ENCODE measurements at regions not wholly inside any gene's neighbourhood (a gene's known extent, or its start where the extent isn't known, plus 50 kb on each side); places are given as distances from the start of the nearest gene placed in this dataset.
A peak's percentile ranks its signal among the peaks of the same experiment; 100 is the strongest.

DNA sequence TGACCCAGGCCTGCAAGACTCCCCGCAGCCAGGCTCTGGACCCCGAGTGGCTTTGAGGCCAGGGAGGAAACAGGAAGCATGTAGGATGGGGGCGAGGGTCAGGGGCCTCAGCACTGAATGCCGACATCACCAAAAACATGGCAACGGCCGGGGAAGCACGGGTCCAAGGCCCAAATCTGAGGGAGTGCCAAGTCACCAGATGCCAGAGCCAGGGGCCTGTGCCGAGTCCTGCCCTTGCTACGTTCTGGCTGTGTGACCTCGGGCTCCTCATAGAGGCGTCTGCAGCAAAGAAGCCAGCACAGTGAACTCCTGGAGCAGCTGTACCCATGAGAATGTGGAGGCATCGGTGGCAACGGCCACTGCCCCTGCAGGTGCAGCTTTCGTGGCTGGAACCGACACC lies 420.7 kb downstream of the CTTN start:
- no peak overlapping the region for H2AFZ ChIP-seq (replicated peaks)
- Mint-ChIP-seq H3K36me3 (no peaks in the 10 kb centered on the region), H3K4me3 (no peak overlapping the region), H3K27ac (no peak overlapping the region), H3K27me3 (ENCODE audit: insufficient read depth, low read depth) (peaks cover 31% of the 10 kb centered on the region), H3K4me1 (peaks cover 3% of the 10 kb centered on the region), H3K9me3 (no peaks in the 10 kb centered on the region)
- H3K27ac ChIP-seq, result no peak overlapping the region
- DNase-seq (ENCODE audit: low spot score), result no peak
- H4K20me1 ChIP-seq (ENCODE audit: low read depth), result no peaks in the 10 kb centered on the region
- no peaks in the 10 kb centered on the region for H3K9me3 ChIP-seq (ENCODE audit: low read depth)
- H3K4me3 ChIP-seq, result no peak overlapping the region
- H3F3A ChIP-seq (ENCODE audit: low read depth), result no peaks in the 10 kb centered on the region
- no peaks in the 10 kb centered on the region for H3K36me3 ChIP-seq
- H3K9ac ChIP-seq, result no peak overlapping the region
- H3K4me1 ChIP-seq, result peaks cover 6% of the 10 kb centered on the region
- H3K4me2 ChIP-seq, result no peak overlapping the region
- TF ChIP-seq, protein P1, sequence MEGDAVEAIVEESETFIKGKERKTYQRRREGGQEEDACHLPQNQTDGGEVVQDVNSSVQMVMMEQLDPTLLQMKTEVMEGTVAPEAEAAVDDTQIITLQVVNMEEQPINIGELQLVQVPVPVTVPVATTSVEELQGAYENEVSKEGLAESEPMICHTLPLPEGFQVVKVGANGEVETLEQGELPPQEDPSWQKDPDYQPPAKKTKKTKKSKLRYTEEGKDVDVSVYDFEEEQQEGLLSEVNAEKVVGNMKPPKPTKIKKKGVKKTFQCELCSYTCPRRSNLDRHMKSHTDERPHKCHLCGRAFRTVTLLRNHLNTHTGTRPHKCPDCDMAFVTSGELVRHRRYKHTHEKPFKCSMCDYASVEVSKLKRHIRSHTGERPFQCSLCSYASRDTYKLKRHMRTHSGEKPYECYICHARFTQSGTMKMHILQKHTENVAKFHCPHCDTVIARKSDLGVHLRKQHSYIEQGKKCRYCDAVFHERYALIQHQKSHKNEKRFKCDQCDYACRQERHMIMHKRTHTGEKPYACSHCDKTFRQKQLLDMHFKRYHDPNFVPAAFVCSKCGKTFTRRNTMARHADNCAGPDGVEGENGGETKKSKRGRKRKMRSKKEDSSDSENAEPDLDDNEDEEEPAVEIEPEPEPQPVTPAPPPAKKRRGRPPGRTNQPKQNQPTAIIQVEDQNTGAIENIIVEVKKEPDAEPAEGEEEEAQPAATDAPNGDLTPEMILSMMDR (IDR thresholded peaks at IDR 0.05), result no peak
- TF ChIP-seq EZH2phosphoT487 (IDR thresholded peaks at IDR 0.05) (no peak), EZH2 (IDR thresholded peaks at IDR 0.05) (no peak)
- no peaks in the 10 kb centered on the region for H3K27me3 ChIP-seq
- no peaks in the 10 kb centered on the region for H3K79me2 ChIP-seq (ENCODE audit: low read depth)

GRCh38 chr11:70820311-70820710 lies 422.0 kb downstream of the CTTN start:
- H4K20me1 ChIP-seq (ENCODE audit: low read depth), result no peaks in the 10 kb centered on the region
- H3K9ac ChIP-seq, result no peak overlapping the region
- Mint-ChIP-seq H3K4me1 (peaks cover 16% of the 10 kb centered on the region), H3K36me3 (no peaks in the 10 kb centered on the region), H3K4me3 (no peak overlapping the region), H3K27me3 (ENCODE audit: insufficient read depth, low read depth) (peaks cover 34% of the 10 kb centered on the region), H3K9me3 (no peaks in the 10 kb centered on the region), H3K27ac (no peak overlapping the region)
- TF ChIP-seq EZH2 (IDR thresholded peaks at IDR 0.05), result no peak
- H3K4me2 ChIP-seq, result no peak overlapping the region
- H2AFZ ChIP-seq (replicated peaks), result no peak overlapping the region
- H3K79me2 ChIP-seq (ENCODE audit: low read depth), result no peaks in the 10 kb centered on the region
- no peak overlapping the region for H3K27ac ChIP-seq
- no peak overlapping the region for H3K4me3 ChIP-seq
- H3K4me1 ChIP-seq, result peaks cover 19% of the 10 kb centered on the region
- DNase-seq (ENCODE audit: low spot score), result no peak
- H3K27me3 ChIP-seq, result no peaks in the 10 kb centered on the region
- no peaks in the 10 kb centered on the region for H3K36me3 ChIP-seq
- no peaks in the 10 kb centered on the region for H3K9me3 ChIP-seq (ENCODE audit: low read depth)
- H3F3A ChIP-seq (ENCODE audit: low read depth), result peaks cover 1% of the 10 kb centered on the region

GRCh38 chr11:70820712-70821111 lies 422.4 kb downstream of the CTTN start:
- H3K36me3 ChIP-seq, result no peaks in the 10 kb centered on the region
- TF ChIP-seq EZH2 (IDR thresholded peaks at IDR 0.05) (no peak), EZH2phosphoT487 (IDR thresholded peaks at IDR 0.05) (no peak)
- TF ChIP-seq, protein P1 (IDR thresholded peaks at IDR 0.05), result no peak
- no peak overlapping the region for H3K9ac ChIP-seq
- H3K9me3 ChIP-seq (ENCODE audit: low read depth), result no peaks in the 10 kb centered on the region
- peaks cover 20% of the 10 kb centered on the region for H3K4me1 Mint-ChIP-seq
- H3K27ac ChIP-seq, result no peak overlapping the region
- H3K27me3 Mint-ChIP-seq (ENCODE audit: insufficient read depth, low read depth), result peaks cover 35% of the 10 kb centered on the region
- no peaks in the 10 kb centered on the region for H3K36me3 Mint-ChIP-seq
- H3K27ac Mint-ChIP-seq, result no peak overlapping the region
- no peaks in the 10 kb centered on the region for H4K20me1 ChIP-seq (ENCODE audit: low read depth)
- no peak overlapping the region for H3K4me3 ChIP-seq
- no peaks in the 10 kb centered on the region for H3K9me3 Mint-ChIP-seq
- H3F3A ChIP-seq (ENCODE audit: low read depth), result peaks cover 5% of the 10 kb centered on the region
- no peaks in the 10 kb centered on the region for H3K79me2 ChIP-seq (ENCODE audit: low read depth)
- H3K4me1 ChIP-seq, result peaks cover 23% of the 10 kb centered on the region
- H3K4me3 Mint-ChIP-seq, result no peak overlapping the region
- H3K27me3 ChIP-seq, result no peaks in the 10 kb centered on the region
- H3K4me2 ChIP-seq, result no peak overlapping the region
- no peak overlapping the region for H2AFZ ChIP-seq (replicated peaks)
- no peak for DNase-seq (ENCODE audit: low spot score)

DNA sequence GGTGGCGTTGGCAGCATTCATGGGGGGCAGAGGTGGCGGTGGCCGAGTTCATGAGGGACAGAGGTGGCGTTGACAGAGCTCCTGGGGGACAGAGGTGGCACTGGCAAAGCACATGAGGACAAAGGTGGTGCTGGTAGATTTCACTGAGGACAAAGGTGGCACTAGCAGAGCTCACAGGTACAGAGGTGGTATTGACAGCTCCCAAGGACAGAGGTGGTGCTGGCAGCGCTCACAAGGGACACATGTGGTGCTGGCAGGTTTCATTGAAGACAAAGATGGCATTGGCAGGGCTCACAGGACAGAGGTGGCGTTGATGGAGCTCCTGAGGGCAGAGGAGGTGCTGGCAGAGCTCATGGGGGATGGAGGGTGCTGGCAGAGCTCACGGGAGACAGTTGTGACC lies 425.4 kb downstream of the CTTN start:
- H3K9ac ChIP-seq, result no peak overlapping the region
- no peaks in the 10 kb centered on the region for H4K20me1 ChIP-seq (ENCODE audit: low read depth)
- no peaks in the 10 kb centered on the region for H3K36me3 Mint-ChIP-seq
- no peak overlapping the region for H2AFZ ChIP-seq (replicated peaks)
- no peaks in the 10 kb centered on the region for H3K36me3 ChIP-seq
- peak overlapping the region; percentile 71 for H3K4me2 ChIP-seq
- no peak for DNase-seq (ENCODE audit: low spot score)
- no peaks in the 10 kb centered on the region for H3K9me3 ChIP-seq (ENCODE audit: low read depth)
- no peak overlapping the region for H3K4me3 ChIP-seq
- no peaks in the 10 kb centered on the region for H3K9me3 Mint-ChIP-seq
- H3K4me1 Mint-ChIP-seq, result peaks cover 41% of the 10 kb centered on the region
- H3F3A ChIP-seq (ENCODE audit: low read depth), result peaks cover 22% of the 10 kb centered on the region
- no peaks in the 10 kb centered on the region for H3K79me2 ChIP-seq (ENCODE audit: low read depth)
- H3K27ac ChIP-seq, result no peak overlapping the region
- no peak overlapping the region for H3K27ac Mint-ChIP-seq
- TF ChIP-seq EZH2 (IDR thresholded peaks at IDR 0.05), result no peak
- no peak for TF ChIP-seq EZH2phosphoT487 (IDR thresholded peaks at IDR 0.05)
- TF ChIP-seq, protein P1 (IDR thresholded peaks at IDR 0.05), result no peak
- peaks cover 33% of the 10 kb centered on the region for H3K27me3 Mint-ChIP-seq (ENCODE audit: insufficient read depth, low read depth)
- H3K4me3 Mint-ChIP-seq, result no peak overlapping the region
- H3K4me1 ChIP-seq, result peaks cover 40% of the 10 kb centered on the region
- no peaks in the 10 kb centered on the region for H3K27me3 ChIP-seq

Measured in neural progenitor cell (in vitro differentiated cells).